Testis (tissue), 2 donors: ENCODE measurements at regions not wholly inside any gene's neighbourhood (a gene's known extent, or its start where the extent isn't known, plus 50 kb on each side); places are given as distances from the start of the nearest gene placed in this dataset.

Experiments
- POLR2A ChIP-seq: fragments of 450-650 bp; IDR thresholded peaks from one replicate; pipeline ENCODE4 v1.6.1; 2017; ENCODE audit warnings: antibody characterized with exemption, mild to moderate bottlenecking, moderate library complexity
- TF ChIP-seq, protein P1 (sequence below), 3 experiments: fragments of 450-650 bp in 2 of 3; fragments of 200-600 bp in 1 of 3; sonication (generic) in 1 of 3; IDR thresholded peaks; one replicate each; pipeline ENCODE4 v1.5.1; 2016 to 2019; ENCODE audit warnings: antibody characterized with exemption in 3 of 3, mild to moderate bottlenecking in 2 of 3, moderate library complexity in 1 of 3

DNA sequence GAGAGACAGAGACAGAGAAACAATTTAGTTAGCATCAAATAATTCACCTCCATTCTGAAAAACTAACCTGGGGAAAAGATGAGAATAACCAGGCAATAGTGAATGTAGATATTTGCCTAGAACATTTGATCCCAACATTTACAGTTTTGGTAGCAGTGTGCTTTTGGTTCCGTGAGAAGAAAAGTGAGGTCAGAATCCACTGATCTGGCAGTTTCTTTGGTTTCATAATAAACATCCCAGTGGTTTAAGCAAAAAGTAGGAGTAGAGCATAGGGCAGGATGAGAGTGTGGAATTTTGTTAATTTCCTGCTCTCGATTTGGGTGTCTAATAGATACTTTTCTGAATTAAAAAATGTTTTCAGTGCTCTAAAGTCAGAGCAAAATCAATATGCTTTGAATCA, 887.0 kb downstream of the NR2F1-AS1 start:
- TF ChIP-seq, protein P1, sequence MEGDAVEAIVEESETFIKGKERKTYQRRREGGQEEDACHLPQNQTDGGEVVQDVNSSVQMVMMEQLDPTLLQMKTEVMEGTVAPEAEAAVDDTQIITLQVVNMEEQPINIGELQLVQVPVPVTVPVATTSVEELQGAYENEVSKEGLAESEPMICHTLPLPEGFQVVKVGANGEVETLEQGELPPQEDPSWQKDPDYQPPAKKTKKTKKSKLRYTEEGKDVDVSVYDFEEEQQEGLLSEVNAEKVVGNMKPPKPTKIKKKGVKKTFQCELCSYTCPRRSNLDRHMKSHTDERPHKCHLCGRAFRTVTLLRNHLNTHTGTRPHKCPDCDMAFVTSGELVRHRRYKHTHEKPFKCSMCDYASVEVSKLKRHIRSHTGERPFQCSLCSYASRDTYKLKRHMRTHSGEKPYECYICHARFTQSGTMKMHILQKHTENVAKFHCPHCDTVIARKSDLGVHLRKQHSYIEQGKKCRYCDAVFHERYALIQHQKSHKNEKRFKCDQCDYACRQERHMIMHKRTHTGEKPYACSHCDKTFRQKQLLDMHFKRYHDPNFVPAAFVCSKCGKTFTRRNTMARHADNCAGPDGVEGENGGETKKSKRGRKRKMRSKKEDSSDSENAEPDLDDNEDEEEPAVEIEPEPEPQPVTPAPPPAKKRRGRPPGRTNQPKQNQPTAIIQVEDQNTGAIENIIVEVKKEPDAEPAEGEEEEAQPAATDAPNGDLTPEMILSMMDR (IDR thresholded peaks at IDR 0.05), result no peak
- no peak for TF ChIP-seq POLR2A
